ENCODE measurements at regions not wholly inside any gene's neighbourhood (a gene's known extent, or its start where the extent isn't known, plus 50 kb on each side); places are given as distances from the start of the nearest gene placed in this dataset.
"Not testable (repeated sequence)": the region's sequence is repeated elsewhere in the genome, so short reads cannot be mapped to it uniquely, and the experiment has no call there.

DNA sequence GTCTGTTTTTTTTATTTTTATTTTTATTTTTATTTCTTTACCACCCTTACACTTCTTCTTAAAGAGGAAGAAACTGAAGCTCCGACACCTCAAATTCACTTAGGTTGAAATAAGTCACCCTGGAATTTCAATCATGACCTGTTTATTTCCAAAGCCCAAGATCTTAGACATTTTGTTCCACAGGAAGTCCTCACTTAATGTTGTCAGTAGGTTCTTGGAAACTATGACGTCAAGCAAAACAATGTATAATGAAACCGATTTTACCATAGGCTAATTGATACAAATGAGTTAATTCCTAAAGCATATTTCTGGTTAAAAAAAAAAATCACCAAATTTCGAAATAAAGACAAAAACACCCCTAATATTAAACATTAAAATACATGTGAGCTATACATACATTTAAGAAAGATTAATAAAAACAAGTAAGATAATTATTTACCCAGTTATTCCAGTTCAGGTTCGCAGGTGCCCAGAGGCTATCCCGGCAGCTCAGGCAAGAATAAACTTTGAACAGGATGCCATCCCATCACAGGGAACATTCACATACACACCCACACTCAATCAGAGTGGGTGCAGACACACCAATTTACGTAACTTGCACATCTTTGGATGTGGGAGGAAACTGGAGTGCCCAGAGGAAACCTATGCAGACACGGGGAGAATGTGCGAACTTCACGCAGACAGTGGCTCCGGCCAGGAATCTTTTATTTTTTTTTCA is 391.0 kb downstream of the RAP2B start:
- DNase-seq: no peak

DNA sequence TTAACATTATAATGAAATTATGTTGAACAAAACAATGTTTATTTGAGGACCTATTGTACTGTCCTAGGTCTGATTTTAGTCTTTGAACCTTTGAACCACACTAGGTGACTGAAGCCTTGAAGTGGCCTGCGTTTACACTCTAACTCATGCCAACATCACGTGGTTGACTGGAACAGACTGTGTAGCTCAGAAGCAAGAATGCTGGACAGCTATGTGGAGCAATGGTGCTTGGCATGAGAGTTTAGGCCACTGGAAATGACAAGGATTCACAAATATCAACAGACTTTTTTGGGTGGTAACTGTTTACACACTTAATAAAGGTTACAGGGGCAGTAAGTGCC is 391.5 kb downstream of the RAP2B start:
- DNase-seq: no peak

DNA sequence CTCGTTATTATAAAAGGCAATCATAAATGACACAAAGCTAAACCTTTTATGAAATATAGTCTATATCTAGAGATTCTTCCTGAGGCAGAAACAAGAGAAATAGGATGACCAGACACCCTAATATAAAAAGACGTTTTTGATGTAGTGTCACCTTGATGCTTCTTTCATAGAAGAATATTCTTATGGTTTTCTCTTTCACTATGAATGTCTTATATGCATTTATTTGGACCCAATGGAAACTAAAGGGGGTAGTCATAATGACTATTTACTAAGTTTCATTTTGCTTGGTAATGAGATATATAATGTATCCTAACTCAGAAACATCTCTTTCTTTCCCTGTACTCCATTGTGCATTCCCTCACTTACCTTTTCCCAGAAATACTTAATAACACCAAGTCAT is 393.9 kb downstream of the RAP2B start:
- DNase-seq: no peak

DNA sequence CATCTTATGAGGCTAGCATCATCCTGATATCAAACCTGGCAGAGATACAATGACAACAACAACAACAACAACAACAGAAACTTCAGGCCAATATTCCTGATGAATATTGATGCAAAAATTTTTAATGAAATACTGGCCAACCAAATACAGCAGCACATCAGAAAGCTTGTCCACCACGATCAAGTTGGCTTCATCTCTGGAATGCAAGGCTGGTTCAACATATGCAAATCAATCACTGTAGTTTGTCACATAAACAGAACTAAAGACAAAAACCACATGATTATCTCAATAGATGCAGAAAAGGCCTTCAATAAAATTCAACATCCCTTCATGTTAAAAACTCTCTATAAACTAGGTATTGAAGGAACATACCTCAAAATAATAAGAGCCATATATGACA is 397.3 kb downstream of the RAP2B start:
- not testable (repeated sequence) for DNase-seq

DNA sequence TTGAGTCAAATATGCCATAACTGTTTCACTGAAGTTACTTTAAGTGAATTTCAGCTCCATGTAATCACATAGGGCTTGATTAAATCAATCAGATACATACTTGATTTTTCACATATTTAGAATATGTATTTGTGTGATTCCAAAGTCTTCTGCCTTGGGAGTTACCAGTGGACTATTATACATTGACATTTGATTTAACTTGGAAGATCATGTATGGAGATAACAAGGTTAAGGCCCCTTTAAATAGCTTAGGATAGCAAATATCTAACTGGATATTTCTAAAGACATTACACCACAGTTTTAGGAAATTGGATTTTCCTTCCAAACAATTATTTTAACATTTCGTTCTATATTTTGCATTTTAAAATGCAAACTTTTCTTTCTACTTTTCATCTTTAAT is 405.0 kb downstream of the RAP2B start:
- DNase-seq: no peak

DNA sequence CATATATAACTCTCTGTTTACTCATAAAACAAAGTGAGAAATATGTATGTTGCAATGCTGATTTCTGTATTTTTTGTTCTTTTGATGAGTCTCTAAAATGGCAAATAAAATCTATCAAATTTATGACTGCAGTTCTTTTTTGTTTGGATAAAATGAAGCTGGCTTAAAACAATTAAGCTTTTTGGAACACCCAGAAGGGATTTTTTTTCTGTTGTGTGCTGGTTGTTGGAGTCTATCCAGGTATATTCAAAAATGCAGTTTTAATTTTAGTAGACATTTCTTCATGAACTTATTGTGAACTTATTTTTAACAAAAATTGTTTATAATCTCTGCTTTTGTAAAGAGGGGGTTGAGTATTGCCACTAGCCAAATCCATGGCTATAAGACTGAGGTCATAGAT is 405.5 kb downstream of the RAP2B start:
- no peak for DNase-seq

DNA sequence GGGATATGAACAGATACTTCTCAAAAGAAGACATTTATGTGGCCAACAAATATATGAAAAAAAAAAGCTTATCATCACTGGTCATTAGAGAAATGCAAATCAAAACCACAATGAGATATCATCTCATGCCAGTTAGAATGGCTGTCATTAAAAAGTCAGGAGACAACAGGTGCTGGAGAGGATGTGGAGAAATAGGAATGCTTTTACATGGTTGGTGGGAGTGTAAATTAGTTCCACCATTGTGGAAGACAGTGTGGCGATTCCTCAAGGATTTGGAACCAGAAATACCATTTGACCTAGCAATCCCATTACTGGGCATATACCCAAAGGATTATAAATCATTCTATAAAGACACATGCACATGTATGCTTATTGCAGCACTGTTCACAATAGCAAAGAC is 408.5 kb downstream of the RAP2B start:
- DNase-seq: not testable (repeated sequence)

DNA sequence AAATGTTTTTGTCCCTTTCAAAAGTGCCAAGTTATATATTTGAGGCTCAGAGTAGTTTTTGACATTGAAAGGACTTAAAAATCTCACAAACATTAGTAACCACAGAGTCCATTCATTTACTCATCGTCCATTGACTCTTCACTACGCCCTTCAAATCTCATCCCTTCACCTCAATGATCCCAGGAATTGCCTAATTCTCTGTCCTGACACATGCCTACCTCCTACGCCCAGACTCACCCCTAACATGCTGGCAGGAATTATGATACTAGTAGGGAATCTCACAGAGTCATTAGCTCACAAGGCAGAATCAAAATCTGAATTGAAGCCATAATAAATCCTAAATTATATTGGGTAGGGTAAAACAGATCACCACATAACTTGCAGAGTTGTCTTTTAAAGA is 410.1 kb downstream of the RAP2B start:
- DNase-seq: no peak

DNA sequence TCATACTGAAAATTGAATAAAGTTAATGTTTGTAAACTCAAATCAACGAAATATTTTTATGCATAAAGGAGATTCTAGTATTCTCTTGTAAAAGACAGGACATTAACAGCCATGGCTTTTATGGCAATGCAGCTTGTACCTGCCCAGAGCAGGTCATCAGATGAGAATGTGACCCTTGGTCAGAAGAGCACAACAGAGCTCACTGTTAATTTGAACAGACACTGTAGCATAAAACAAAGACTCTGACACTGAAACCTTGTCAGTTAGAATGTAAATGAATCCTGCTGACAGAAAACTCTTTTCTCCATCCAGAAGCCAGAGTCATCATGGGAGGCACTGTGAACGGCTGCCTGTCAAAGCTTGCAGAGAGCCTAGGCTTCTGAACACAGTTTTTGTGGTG is 410.6 kb downstream of the RAP2B start:
- DNase-seq: no peak

DNA sequence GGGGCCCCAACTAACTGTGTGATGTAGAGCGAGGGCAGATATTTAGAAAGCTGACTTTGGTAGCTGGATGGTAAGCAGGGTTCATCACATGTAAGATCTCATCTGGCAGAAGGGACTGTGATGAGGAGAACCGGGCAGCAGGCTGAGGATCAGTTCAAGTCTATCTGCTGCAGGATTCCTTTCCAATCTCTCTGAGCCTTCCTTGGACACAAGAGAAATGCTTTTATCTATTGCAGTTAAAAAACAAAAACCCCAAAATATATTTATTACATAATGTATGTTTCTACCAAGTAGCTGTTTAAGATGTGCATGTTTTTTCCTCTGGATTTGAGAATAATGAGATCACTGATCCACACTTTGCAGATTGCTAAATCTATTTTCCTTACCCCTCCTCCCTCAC is 411.5 kb downstream of the RAP2B start:
- no peak for DNase-seq

DNA sequence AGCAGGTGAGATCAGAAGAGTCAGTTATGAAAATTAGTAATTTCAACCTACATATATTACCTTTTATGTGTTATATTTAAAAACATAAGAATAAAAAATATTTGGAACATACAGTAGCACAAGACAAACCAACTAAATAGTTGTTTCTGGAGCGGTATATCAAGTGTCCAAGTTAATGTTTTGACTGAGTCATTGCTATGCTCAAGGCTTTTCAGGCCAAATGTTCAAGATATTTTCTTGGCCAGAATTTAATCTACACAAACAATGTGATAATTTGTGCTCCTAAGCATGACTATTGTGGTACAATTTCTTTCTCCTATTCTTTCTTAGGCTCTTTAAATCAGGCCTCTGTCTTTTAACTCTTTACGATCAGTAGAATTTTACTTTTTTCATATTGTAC is 412.4 kb downstream of the RAP2B start:
- no peak for DNase-seq

DNA sequence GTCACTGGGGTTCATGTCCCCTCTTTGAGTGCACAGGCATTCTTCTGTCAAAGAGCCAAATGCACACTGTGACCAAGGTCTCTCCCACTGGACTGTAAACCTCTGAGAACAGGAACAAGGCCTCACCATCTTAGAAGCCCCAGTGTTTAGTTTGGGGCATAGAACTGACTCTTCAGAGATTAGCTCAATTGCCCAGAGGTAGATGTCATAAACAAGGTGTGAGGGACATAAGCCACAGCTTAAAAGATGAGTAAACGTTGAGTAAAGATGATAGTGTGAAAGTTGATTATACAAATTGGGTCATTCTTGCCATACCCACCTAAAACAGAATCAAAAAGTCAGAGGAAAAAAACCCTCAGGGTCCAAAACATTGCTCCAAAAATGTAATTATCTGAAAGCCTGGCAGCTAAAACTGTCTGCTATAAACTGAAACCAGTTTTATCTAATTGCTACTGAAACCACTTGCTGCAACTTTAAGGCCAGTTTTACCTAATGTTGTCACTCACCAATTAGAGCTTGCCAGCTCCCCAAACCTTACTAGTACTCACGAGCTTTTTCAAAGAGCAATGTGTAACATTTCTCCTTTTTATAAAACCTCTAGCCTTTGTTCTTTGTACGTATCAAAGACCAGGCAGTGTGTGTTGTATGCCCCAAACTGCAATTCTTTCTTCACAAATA is 415.2 kb downstream of the RAP2B start:
- DNase-seq: no peak

DNA sequence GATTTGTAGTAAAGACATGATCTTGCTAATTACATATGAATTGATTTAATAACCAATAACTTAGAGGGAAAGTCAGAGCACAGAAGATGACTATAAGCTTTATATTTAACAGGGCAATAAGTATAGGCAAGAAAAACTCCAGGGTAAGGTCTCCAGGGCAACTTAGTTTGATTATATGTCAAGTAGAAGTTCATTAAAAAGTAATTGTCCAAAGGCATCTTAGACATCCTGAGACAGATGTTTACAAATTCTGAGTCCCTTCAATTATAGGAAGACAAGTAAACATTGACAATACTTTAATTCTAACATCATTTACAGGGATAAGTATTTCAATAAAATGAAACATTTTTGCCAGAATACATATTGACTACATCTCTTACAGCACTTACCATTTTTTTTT is 416.0 kb downstream of the RAP2B start:
- no peak for DNase-seq

DNA sequence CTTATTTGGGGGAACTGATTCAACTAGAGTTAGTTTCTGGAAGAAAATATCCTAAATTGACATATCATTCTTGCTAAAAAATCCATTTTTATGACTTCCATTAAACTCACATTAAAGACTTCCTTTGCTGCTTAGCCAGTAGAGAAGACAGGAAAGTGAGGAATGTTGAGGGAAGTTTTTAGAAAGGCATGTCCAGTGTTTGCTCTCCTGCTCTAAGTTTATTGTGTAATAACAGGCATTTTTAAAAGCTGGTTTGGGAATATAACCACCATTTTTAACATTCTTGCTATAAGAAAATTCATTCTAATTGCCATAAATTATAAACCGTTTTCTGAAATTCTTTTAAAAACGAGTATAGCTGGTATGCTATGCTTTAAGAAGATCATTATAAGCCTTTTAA is 428.0 kb downstream of the RAP2B start:
- no peak for DNase-seq

DNA sequence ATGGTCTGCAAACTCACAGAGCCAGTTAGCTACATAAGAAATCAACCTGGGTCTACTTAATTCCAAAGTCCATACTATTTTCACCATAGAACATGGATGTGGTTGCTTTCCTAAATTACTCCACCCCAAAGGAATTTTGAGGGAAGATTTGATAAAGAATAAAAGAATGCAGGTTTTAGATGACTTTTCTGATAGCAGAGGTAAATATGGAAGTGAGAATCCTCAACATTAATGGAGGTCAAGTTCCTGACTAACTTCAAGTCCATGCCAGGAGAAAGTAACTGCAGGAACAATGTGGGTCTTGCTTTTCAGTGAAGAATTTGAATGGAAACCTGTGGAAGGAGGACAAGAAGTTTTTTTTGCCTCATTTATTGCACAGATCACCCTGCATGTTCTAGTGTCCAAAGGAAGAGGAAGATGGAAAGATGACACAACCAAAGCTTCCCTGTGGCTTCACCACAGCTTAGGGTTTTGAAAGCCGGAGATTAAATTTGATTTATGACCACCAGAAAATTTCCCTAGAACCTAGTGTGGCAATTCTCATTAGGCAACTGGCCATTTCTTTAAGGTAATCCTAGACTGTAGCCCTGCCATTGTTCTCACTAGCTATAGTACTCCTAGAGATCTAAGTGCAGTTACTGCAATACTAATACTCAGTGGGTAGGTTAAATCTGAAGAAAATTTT is 429.7 kb downstream of the RAP2B start:
- DNase-seq: no peak

DNA sequence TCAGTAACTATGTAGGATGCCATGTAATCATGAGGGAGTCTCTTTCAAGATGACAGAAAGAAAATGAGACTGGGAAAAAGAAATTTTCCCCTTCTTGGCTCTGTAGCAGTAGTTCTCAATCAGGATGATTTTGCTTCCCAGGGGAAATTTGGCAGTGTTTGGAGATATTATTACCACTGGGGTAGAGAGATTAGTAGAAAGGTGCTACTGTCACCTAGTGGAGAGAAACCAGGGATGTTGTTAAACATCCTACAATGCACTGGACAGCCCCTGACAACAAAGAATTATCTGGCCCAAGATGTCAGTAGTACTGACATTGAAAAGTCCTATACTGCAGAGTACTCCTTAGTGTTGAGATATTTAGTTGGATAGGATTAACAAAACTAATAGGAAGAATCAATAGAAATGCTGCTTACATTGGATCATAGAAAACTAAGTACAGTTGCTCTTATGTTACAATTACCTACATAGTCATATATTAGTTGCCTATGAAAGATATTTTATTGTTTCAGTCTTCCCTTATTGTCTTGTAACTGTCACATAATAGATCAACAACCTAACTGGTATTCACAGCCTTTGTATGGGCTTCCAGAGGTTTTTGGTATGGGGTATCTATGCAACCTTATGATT is 433.3 kb downstream of the RAP2B start:
- DNase-seq: no peak

DNA sequence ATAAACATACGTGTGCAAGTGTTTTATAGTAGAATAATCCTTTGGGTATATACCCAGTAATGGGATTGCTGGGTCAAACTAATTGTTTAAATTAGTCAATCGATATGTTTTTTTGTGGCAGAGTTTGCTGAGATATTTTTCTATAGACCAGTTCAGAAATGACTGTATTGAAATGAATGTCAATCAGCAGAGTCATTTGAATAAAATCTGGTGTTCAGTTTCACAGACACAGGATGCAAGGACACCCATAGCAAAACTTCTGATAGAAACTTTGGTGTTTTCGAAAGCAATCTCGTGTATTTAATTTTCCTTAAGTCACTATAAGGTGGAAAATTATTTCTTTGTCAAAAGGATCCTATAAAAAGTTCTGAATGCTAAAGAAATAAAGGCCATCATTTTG is 434.4 kb downstream of the RAP2B start:
- DNase-seq: no peak

DNA sequence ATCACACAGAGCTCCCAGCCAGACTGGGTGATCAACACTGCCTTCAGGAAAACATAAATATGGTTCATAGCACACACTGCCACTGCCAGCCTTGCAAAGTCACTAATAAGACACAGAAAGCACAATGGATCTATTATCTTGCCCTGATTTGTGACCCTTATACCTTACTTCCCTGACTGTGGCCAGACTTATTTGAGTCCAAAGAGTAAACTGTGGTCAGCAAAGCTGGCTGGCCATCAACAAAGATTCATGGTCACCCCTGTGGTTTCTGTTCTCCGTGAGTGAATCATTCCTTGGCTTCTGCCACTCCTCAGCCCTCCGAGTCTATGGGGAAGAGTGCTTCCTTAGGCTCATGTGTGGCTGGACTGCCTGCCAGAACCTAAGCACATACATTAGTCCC is 437.7 kb downstream of the RAP2B start:
- no peak for DNase-seq

DNA sequence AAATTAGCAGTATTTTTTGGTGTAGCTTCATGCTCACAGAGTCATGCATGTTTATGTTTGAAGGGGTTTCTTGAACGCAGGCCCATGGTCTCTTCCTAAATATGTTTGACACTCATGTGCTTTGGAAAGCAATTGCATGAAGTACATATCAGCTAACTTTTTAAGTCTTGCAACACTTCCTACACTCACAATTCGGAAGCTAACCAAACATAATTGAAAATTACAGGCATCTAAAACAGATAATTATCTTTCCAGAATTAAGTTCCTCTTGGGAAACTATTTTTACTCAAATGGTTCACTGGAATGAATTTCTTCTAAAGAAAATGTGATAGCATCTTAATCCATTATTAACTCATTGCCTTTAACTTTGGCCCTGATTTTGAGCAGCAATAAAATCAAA is 438.9 kb downstream of the RAP2B start:
- no peak for DNase-seq

DNA sequence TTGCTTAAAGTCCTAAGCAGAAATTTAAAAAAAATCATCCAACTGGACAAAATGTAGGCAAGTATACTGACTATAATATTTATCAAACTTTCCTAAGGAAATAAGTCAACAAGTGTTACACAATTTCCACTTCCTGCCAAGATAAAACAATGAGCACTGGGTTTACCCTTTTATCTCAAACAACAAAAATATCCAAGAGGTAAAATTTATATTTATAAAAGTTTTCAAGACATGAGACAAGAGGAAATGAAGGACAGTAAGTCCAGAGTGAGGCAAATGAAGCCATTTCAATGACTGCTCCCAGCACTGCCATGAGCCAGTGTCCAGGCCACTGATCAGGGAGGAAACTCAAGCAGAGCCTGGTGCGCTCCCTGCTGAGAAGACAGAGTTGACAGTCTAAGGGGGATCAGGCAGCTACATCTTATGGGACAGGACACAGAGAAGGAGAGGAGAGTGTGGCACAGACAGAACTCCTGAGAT is 439.4 kb downstream of the RAP2B start:
- DNase-seq: no peak

DNA sequence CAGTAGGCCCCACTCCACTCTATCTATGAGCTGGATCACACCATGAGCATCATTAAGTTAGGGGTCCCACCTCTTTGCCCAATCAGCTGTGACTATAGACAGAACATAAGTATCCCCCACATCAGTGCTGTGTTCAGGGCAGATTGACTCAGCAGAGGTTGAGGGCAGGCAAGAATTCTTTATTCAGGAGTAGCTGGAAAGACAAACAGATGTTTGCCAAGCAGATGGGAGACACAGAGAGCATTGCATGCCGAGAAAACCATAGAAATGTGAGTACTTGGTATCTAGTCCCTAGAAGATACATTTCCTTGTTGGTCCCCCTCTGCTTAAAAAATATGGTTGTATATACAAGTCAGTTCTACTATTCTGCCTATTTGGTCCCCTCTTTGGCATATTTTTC is 440.8 kb downstream of the RAP2B start:
- no peak for DNase-seq

DNA sequence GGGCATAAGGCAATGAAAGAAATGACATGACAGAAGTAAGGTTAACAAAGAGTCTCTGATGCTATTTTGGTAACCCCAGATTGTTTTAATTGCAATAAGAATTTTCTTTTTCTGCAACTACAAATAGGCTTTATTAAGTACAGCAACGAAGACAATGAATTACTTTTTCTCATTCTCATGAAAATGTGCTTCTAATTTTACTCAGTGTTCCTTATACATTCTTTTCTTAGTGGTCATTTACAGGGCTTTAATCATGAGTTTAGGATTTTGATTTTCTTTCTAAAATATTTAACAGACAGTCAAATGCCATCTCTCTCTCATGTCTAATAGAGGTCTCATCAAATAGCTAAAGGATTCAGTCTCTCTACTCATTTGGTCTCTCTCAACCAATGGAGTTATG is 452.1 kb downstream of the RAP2B start:
- DNase-seq: no peak

DNA sequence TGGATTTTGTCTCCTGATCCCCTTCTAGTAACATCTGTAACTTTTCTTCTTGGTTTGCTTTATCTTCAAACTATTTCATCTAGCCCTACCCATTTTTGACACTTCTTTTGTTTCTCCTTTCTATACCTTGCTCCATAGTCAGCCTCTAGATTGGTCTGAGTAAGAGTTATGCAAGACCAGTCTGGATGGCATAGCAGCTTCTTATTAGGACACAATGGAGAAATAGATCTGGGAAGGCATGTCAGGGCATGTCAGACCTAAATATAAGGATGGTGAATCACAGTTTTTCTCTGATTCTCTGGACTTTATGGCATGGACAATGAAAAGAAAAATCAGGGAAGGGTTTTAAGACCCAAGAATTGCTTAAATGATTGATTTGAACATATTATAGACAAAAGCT is 452.5 kb downstream of the RAP2B start:
- no peak for DNase-seq

All from right kidney (tissue), 1 donor.